GM12878 (cell line): ENCODE measurements at regions not wholly inside any gene's neighbourhood (a gene's known extent, or its start where the extent isn't known, plus 50 kb on each side); places are given as distances from the start of the nearest gene placed in this dataset.

Experiments used
- ATAC-seq: fragments of 200-7000 bp; cut with Tn5 transposase; 3 replicates; pipeline ENCODE4 v1.9.1; 2020; ENCODE audit warnings: mild to moderate bottlenecking, moderate library complexity
- BruUV-seq: library from RNA; stranded (reverse); fragments of 400-500 nt; replicated peaks from 2 replicates; lab custom pipeline; 2021; lab: Mats Ljungman, UMichigan
- CTCF ChIA-PET: fragments of 300-600 bp; sonication (Branson Sonifier 250); formaldehyde crosslinking; extraction: SDS; loops from one replicate; lab custom pipeline; 2021; ENCODE audit warnings: inconsistent platforms; lab: Yijun Ruan, JAX
- POLR2A ChIA-PET: fragments of 350-600 bp; formaldehyde crosslinking; extraction: SDS; loops from one replicate; lab custom pipeline; 2021; ENCODE audit warnings: inconsistent platforms; lab: Charles Lee
- RAD21 ChIA-PET: fragments of 300-600 bp; sonication (Branson Sonifier 250); formaldehyde crosslinking; loops from one replicate; lab custom pipeline; 2023; ENCODE audit warnings: antibody characterized with exemption; ENCODE audit not compliant: unreplicated experiment; lab: Charles Lee
- SMC1A ChIA-PET: fragments of 300-600 bp; sonication (Branson Sonifier 250); formaldehyde crosslinking; loops from one replicate; lab custom pipeline; 2023; ENCODE audit not compliant: unreplicated experiment, uncharacterized antibody; lab: Charles Lee
- DNase-seq: peaks from one replicate; pipeline ENCODE4 v3.0.0-alpha.2; 2011; ENCODE audit warnings: low read depth, low spot score
- FAIRE-seq: peaks from 3 replicates; lab custom pipeline; 2011; peaks lifted over from hg19 to GRCh38; lab: Jason Lieb, UNC
- H2AFZ ChIP-seq: 2 replicates; pipeline ENCODE4 v1.6.0; 2011; ENCODE audit warnings: low read depth, low read length, control low read depth; ENCODE audit not compliant: control insufficient read depth
- H3K27ac ChIP-seq: 2 replicates; pipeline ENCODE4 v1.5.1; 2011; ENCODE audit warnings: control low read depth; ENCODE audit not compliant: control insufficient read depth, insufficient read depth
- H3K27me3 ChIP-seq, 2 experiments: replicated peaks in 1 of 2; 2 replicates each; pipeline versions ENCODE4 v1.6.0 to v1.6.1; 2011; ENCODE audit warnings: low read length in 1 of 2; ENCODE audit not compliant: control insufficient read depth in 2 of 2, insufficient read depth in 2 of 2
- H3K36me3 ChIP-seq, 2 experiments: 2 replicates each; pipeline ENCODE4 v1.5.1; 2011; ENCODE audit warnings: low read length in 1 of 2; ENCODE audit not compliant: control insufficient read depth in 2 of 2, insufficient read depth in 2 of 2
- H3K4me1 ChIP-seq: 2 replicates; pipeline ENCODE4 v1.6.1; 2011; ENCODE audit warnings: mild to moderate bottlenecking, low read length, moderate library complexity, mixed read lengths; ENCODE audit not compliant: control insufficient read depth, insufficient read depth
- H3K4me2 ChIP-seq: 2 replicates; pipeline ENCODE4 v1.6.0; 2011; ENCODE audit warnings: control low read depth; ENCODE audit not compliant: control insufficient read depth, insufficient read depth
- H3K4me3 ChIP-seq: fragments of 200-600 bp; sonication (generic); 2 replicates; pipeline ENCODE4 v1.5.1; 2016
- H3K79me2 ChIP-seq: 2 replicates; pipeline ENCODE4 v1.6.0; 2011; ENCODE audit warnings: low read length; ENCODE audit not compliant: control insufficient read depth, insufficient read depth
- H3K9ac ChIP-seq: 2 replicates; pipeline ENCODE4 v1.8.0; 2011; ENCODE audit warnings: low read length, control low read depth, mixed read lengths; ENCODE audit not compliant: control insufficient read depth, insufficient read depth
- H3K9me3 ChIP-seq: replicated peaks from 3 replicates; pipeline ENCODE4 v1.5.1; 2011; ENCODE audit warnings: mild to moderate bottlenecking, low read length; ENCODE audit not compliant: control insufficient read depth, insufficient read depth
- H4K20me1 ChIP-seq: 2 replicates; pipeline ENCODE4 v1.6.0; 2011; ENCODE audit not compliant: control insufficient read depth, insufficient read depth
- BCLAF1 ChIP-seq: fragments of 450-650 bp; IDR thresholded peaks from 2 replicates; pipeline ENCODE4 v1.6.1; 2017; ENCODE audit warnings: antibody characterized with exemption, mild to moderate bottlenecking, moderate library complexity
- GABPA ChIP-seq: IDR thresholded peaks from 2 replicates; pipeline ENCODE4 v1.6.1; 2014; ENCODE audit warnings: antibody characterized with exemption, low read depth, mild to moderate bottlenecking, inconsistent platforms
- HDGF ChIP-seq: fragments of 450-650 bp; IDR thresholded peaks from 2 replicates; pipeline ENCODE4 v1.6.1; 2016; ENCODE audit warnings: antibody characterized with exemption
- KDM1A ChIP-seq: fragments of 200-600 bp; sonication (generic); IDR thresholded peaks from 2 replicates; pipeline ENCODE4 v1.6.1; 2016; ENCODE audit warnings: borderline replicate concordance
- POLR2A ChIP-seq: IDR thresholded peaks from 2 replicates; pipeline ENCODE4 v1.6.1; 2011; ENCODE audit warnings: low read depth, mild to moderate bottlenecking, low read length
- RELA ChIP-seq: fragments of 450-650 bp; IDR thresholded peaks from 2 replicates; pipeline ENCODE4 v1.8.0; 2014; ENCODE audit warnings: borderline replicate concordance; ENCODE audit not compliant: partially characterized antibody
- SMAD1 ChIP-seq: fragments of 450-650 bp; IDR thresholded peaks from 2 replicates; pipeline ENCODE4 v1.6.1; 2018; ENCODE audit warnings: mild to moderate bottlenecking, low read depth; ENCODE audit not compliant: partially characterized antibody
- STAT3 ChIP-seq: IDR thresholded peaks from 2 replicates; pipeline ENCODE4 v1.6.1; 2011; ENCODE audit warnings: low read depth, low read length, improper control_type of control experiment
- TAF1 ChIP-seq: IDR thresholded peaks from 2 replicates; pipeline ENCODE4 v1.6.1; 2011; ENCODE audit warnings: mild to moderate bottlenecking, low read depth, low read length, borderline replicate concordance
- TCF3 ChIP-seq: IDR thresholded peaks from 2 replicates; pipeline ENCODE4 v1.6.1; 2012; ENCODE audit warnings: low read depth, mild to moderate bottlenecking, low read length, borderline replicate concordance; ENCODE audit not compliant: insufficient read depth
- WGBS: methylation state at CpG from one replicate; pipeline ENCODE4 v1.1.6; 2016; ENCODE audit warnings: low lambda C conversion rate; ENCODE audit not compliant: insufficient replicate concordance, insufficient coverage; ENCODE audit errors: missing lambda C conversion rate; 5-methylcytosine and 5-hydroxymethylcytosine counted together
- in situ Hi-C: fragments of 300-500 bp; cut with MboI; formaldehyde crosslinking; loops from 9 replicates; pipeline ENCODE4 v1.14.3; 2018; ENCODE audit warnings: mixed read lengths
- intact Hi-C: fragments of 100-400 bp; cut with micrococcal nuclease; formaldehyde crosslinking; loops from one replicate; pipeline ENCODE4 v1.14.2; 2022; ENCODE audit not compliant: unreplicated experiment
- TF ChIP-seq, protein P1 (sequence below): fragments of 450-650 bp; IDR thresholded peaks from 2 replicates; pipeline ENCODE4 v1.6.1; 2018; ENCODE audit warnings: mild to moderate bottlenecking, low read depth, moderate library complexity; ENCODE audit not compliant: partially characterized antibody
- TF ChIP-seq, protein P2 (sequence below): fragments of 150-350 bp; IDR thresholded peaks from 2 replicates; pipeline ENCODE4 v1.6.1; 2016; ENCODE audit warnings: low read depth, low read length
- TF ChIP-seq, protein P3 (sequence below): fragments of 450-650 bp; IDR thresholded peaks from 2 replicates; pipeline ENCODE4 v1.6.1; 2016; ENCODE audit warnings: mild to moderate bottlenecking

- intact Hi-C loops, result no loop called here
- in situ Hi-C loops, result no loop called here
- Histone ChIP-seq H2AFZ (no peak overlapping the region), H4K20me1 (no peaks in the 10 kb centered on the region; the same call in 1 of the 2 replicates), H3K4me1 (no peaks in the 10 kb centered on the region), H3K4me3 (no peak overlapping the region), H3K4me2 (no peak overlapping the region), H3K9me3 (no peaks in the 10 kb centered on the region), H3K79me2 (no peaks in the 10 kb centered on the region), H3K27me3 (peaks cover 0 to 3% of the 10 kb centered on the region in 2 experiments; a peak in 2 of 4 replicates), H3K36me3 (no peaks in the 10 kb centered on the region), H3K9ac (no peak overlapping the region), H3K27ac (no peak overlapping the region)
- ChIA-PET RAD21 (no interaction called here), SMC1A (no interaction called here), POLR2A (no interaction called here), CTCF (interaction anchor here (0.8 kb wide), 1 partner anchor 13 kb away, joined by 3 read pairs; no protein-coding TSS in a partner anchor)
- 0% methylated on average over 1 of the region's 1 CpG for WGBS
- no TSS peak for BruUV-seq
- FAIRE-seq, result no peak
- ATAC-seq, result no peak
- no peak for DNase-seq
- TF ChIP-seq STAT3 (no peak), POLR2A (no peak), RELA (no peak), GABPA (no peak), TAF1 (no peak), SMAD1 (no peak), HDGF (no peak), BCLAF1 (no peak), KDM1A (no peak), TCF3 (no peak)
- TF ChIP-seq, protein P1, sequence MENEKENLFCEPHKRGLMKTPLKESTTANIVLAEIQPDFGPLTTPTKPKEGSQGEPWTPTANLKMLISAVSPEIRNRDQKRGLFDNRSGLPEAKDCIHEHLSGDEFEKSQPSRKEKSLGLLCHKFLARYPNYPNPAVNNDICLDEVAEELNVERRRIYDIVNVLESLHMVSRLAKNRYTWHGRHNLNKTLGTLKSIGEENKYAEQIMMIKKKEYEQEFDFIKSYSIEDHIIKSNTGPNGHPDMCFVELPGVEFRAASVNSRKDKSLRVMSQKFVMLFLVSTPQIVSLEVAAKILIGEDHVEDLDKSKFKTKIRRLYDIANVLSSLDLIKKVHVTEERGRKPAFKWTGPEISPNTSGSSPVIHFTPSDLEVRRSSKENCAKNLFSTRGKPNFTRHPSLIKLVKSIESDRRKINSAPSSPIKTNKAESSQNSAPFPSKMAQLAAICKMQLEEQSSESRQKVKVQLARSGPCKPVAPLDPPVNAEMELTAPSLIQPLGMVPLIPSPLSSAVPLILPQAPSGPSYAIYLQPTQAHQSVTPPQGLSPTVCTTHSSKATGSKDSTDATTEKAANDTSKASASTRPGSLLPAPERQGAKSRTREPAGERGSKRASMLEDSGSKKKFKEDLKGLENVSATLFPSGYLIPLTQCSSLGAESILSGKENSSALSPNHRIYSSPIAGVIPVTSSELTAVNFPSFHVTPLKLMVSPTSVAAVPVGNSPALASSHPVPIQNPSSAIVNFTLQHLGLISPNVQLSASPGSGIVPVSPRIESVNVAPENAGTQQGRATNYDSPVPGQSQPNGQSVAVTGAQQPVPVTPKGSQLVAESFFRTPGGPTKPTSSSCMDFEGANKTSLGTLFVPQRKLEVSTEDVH, result no peak
- TF ChIP-seq, protein P2, sequence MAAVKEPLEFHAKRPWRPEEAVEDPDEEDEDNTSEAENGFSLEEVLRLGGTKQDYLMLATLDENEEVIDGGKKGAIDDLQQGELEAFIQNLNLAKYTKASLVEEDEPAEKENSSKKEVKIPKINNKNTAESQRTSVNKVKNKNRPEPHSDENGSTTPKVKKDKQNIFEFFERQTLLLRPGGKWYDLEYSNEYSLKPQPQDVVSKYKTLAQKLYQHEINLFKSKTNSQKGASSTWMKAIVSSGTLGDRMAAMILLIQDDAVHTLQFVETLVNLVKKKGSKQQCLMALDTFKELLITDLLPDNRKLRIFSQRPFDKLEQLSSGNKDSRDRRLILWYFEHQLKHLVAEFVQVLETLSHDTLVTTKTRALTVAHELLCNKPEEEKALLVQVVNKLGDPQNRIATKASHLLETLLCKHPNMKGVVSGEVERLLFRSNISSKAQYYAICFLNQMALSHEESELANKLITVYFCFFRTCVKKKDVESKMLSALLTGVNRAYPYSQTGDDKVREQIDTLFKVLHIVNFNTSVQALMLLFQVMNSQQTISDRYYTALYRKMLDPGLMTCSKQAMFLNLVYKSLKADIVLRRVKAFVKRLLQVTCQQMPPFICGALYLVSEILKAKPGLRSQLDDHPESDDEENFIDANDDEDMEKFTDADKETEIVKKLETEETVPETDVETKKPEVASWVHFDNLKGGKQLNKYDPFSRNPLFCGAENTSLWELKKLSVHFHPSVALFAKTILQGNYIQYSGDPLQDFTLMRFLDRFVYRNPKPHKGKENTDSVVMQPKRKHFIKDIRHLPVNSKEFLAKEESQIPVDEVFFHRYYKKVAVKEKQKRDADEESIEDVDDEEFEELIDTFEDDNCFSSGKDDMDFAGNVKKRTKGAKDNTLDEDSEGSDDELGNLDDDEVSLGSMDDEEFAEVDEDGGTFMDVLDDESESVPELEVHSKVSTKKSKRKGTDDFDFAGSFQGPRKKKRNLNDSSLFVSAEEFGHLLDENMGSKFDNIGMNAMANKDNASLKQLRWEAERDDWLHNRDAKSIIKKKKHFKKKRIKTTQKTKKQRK, result no peak
- TF ChIP-seq, protein P3, sequence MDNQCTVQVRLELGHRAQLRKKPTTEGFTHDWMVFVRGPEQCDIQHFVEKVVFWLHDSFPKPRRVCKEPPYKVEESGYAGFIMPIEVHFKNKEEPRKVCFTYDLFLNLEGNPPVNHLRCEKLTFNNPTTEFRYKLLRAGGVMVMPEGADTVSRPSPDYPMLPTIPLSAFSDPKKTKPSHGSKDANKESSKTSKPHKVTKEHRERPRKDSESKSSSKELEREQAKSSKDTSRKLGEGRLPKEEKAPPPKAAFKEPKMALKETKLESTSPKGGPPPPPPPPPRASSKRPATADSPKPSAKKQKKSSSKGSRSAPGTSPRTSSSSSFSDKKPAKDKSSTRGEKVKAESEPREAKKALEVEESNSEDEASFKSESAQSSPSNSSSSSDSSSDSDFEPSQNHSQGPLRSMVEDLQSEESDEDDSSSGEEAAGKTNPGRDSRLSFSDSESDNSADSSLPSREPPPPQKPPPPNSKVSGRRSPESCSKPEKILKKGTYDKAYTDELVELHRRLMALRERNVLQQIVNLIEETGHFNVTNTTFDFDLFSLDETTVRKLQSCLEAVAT, result no peak
Observed at GRCh38 chr12:30829876-30830275, 75.1 kb upstream of the CAPRIN2 start.
